MM.1S (cell line): ENCODE measurements at regions not wholly inside any gene's neighbourhood (a gene's known extent, or its start where the extent isn't known, plus 50 kb on each side); places are given as distances from the start of the nearest gene placed in this dataset.

Experiments used
- DNase-seq: peaks from one replicate; pipeline ENCODE4 v3.0.0-alpha.2; 2015
- H2AFZ ChIP-seq: fragments of 300-600 bp; sonication (generic); 2 replicates; pipeline ENCODE4 v1.6.0; 2016; ENCODE audit warnings: antibody characterized with exemption, low read length
- H3F3A ChIP-seq: fragments of 300-600 bp; sonication (generic); 2 replicates; pipeline ENCODE4 v1.6.1; 2016; ENCODE audit warnings: mild to moderate bottlenecking, antibody characterized with exemption, low read length, moderate library complexity, mixed read lengths; ENCODE audit not compliant: insufficient read depth
- H3K27ac ChIP-seq: fragments of 300-600 bp; sonication (generic); 2 replicates; pipeline ENCODE4 v1.5.1; 2016; ENCODE audit warnings: mild to moderate bottlenecking, low read length
- H3K27me3 ChIP-seq: fragments of 300-600 bp; sonication (generic); replicated peaks from 2 replicates; pipeline ENCODE4 v1.6.0; 2016; ENCODE audit warnings: low read length; ENCODE audit not compliant: insufficient read depth
- H3K36me3 ChIP-seq: fragments of 300-600 bp; sonication (generic); replicated peaks from 2 replicates; pipeline ENCODE4 v1.6.1; 2016; ENCODE audit warnings: mild to moderate bottlenecking, low read length, mixed read lengths; ENCODE audit not compliant: insufficient read depth
- H3K4me1 ChIP-seq: fragments of 300-600 bp; sonication (generic); 2 replicates; pipeline ENCODE4 v1.6.1; 2016; ENCODE audit warnings: low read length, mixed read lengths
- H3K4me2 ChIP-seq: fragments of 300-600 bp; sonication (generic); 2 replicates; pipeline ENCODE4 v1.6.0; 2016; ENCODE audit warnings: low read depth, low read length
- H3K4me3 ChIP-seq: fragments of 300-600 bp; sonication (generic); 2 replicates; pipeline ENCODE4 v1.5.1; 2016; ENCODE audit warnings: low read length, mixed read lengths
- H3K79me2 ChIP-seq: fragments of 300-600 bp; sonication (generic); 2 replicates; pipeline ENCODE4 v1.6.1; 2016; ENCODE audit warnings: mixed run types, low read length, mixed read lengths
- H3K9ac ChIP-seq: fragments of 300-600 bp; sonication (generic); 2 replicates; pipeline ENCODE4 v1.6.1; 2016; ENCODE audit warnings: low read length, mixed read lengths
- H3K9me2 ChIP-seq: fragments of 300-600 bp; sonication (generic); replicated peaks from 2 replicates; pipeline ENCODE4 v1.6.1; 2016; ENCODE audit warnings: mild to moderate bottlenecking, low read length, mixed read lengths; ENCODE audit not compliant: insufficient read depth
- H3K9me3 ChIP-seq: fragments of 300-600 bp; sonication (generic); replicated peaks from 2 replicates; pipeline ENCODE4 v1.6.1; 2016; ENCODE audit warnings: mild to moderate bottlenecking, low read length, mixed read lengths; ENCODE audit not compliant: insufficient read depth
- H4K20me1 ChIP-seq: fragments of 300-600 bp; sonication (generic); 2 replicates; pipeline ENCODE4 v1.6.1; 2016; ENCODE audit warnings: mild to moderate bottlenecking, low read length, moderate library complexity, mixed read lengths; ENCODE audit not compliant: insufficient read depth
- EZH2 ChIP-seq: fragments of 300-600 bp; sonication (generic); optimal IDR thresholded peaks from 2 replicates; pipeline ENCODE3; 2017; ENCODE audit warnings: low read depth, mild to moderate bottlenecking, antibody characterized with exemption, low read length, mixed read lengths
- EZH2phosphoT487 ChIP-seq: fragments of 300-600 bp; sonication (generic); IDR thresholded peaks from 2 replicates; pipeline ENCODE4 v1.6.1; 2018; ENCODE audit warnings: antibody characterized with exemption, low read length
- TF ChIP-seq, protein P1 (sequence below): fragments of 300-600 bp; sonication (generic); IDR thresholded peaks from 2 replicates; pipeline ENCODE4 v1.5.1; 2016; ENCODE audit warnings: antibody characterized with exemption, low read length, mixed read lengths

DNA sequence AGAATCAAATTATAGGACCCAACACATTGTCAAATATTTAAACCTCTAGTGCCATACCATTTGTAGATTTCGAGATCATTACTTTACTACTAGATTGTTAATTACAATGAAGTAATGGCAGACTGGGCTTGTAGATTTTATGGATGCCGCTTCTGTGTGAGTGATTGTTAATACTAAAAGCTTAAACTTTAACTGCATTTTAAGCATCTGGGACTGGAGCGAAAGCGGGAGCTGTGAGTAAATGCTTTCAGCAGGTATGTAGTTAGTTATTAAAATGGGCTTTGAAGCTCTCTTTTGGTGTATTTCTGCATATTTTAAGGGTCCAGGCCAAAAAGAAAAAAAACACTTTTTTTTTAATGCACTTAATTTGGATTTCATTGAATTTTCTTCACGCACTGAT lies 519.3 kb downstream of the MED13L start:
- Histone ChIP-seq H3K9me2 (no peaks in the 10 kb centered on the region), H4K20me1 (no peaks in the 10 kb centered on the region), H3K27me3 (no peaks in the 10 kb centered on the region; the same call in 1 of the 2 replicates), H2AFZ (no peak overlapping the region), H3K4me3 (no peak overlapping the region), H3F3A (no peaks in the 10 kb centered on the region), H3K9ac (no peak overlapping the region), H3K4me1 (no peaks in the 10 kb centered on the region), H3K36me3 (no peaks in the 10 kb centered on the region), H3K9me3 (no peaks in the 10 kb centered on the region), H3K79me2 (no peaks in the 10 kb centered on the region), H3K27ac (no peak overlapping the region), H3K4me2 (no peak overlapping the region)
- no peak for DNase-seq
- no peak for TF ChIP-seq EZH2phosphoT487
- TF ChIP-seq, protein P1, sequence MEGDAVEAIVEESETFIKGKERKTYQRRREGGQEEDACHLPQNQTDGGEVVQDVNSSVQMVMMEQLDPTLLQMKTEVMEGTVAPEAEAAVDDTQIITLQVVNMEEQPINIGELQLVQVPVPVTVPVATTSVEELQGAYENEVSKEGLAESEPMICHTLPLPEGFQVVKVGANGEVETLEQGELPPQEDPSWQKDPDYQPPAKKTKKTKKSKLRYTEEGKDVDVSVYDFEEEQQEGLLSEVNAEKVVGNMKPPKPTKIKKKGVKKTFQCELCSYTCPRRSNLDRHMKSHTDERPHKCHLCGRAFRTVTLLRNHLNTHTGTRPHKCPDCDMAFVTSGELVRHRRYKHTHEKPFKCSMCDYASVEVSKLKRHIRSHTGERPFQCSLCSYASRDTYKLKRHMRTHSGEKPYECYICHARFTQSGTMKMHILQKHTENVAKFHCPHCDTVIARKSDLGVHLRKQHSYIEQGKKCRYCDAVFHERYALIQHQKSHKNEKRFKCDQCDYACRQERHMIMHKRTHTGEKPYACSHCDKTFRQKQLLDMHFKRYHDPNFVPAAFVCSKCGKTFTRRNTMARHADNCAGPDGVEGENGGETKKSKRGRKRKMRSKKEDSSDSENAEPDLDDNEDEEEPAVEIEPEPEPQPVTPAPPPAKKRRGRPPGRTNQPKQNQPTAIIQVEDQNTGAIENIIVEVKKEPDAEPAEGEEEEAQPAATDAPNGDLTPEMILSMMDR: no peak
- TF ChIP-seq EZH2: no peak

DNA sequence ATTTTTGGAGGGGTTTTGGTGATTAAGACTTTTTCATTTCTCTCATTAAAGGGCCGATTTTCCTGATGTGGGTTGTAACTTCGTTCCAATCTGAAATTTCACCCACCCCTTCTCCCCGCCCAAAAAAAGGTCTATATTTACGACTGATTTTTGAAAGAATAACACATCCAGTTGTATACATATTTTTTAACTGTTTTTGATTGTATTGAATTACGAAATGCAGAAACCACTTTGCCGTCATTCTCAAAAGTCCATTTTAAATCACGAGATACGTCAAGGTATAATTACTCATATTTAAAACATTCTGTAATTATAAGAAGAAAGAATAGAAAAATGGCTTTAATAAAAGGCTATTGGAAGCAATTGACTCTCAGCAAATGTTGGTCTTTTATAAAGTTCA lies 520.7 kb downstream of the MED13L start:
- H3K4me3 ChIP-seq: no peak overlapping the region

DNA sequence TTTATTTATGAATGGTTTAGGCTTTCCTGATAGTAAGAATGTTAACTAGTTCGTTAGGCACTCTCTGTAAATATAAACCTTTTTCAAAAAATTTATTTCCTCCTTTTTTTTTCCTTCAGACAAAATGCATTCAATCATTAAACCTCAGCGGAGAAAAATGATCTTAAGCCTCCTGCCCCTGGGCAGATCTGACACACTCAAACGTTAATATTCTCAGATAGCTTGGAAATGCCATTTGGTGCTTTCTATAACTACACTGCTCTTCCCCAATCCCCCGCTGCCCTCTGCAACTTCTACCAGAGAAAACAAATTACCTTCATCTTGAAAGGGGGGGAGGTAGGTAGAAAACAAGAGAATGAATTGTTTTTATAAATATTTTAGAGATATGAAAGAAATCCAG lies 521.2 kb downstream of the MED13L start:
- no peak overlapping the region for H3K27ac ChIP-seq
- H3F3A ChIP-seq: no peaks in the 10 kb centered on the region
- DNase-seq: no peak
- H3K9me3 ChIP-seq: no peaks in the 10 kb centered on the region
- no peaks in the 10 kb centered on the region for H3K79me2 ChIP-seq
- TF ChIP-seq EZH2 (no peak), EZH2phosphoT487 (no peak)
- TF ChIP-seq, protein P1: no peak
- no peaks in the 10 kb centered on the region; the same call in 1 of the 2 replicates for H3K27me3 ChIP-seq
- no peaks in the 10 kb centered on the region for H3K36me3 ChIP-seq
- no peak overlapping the region for H3K4me2 ChIP-seq
- no peak overlapping the region for H2AFZ ChIP-seq
- H3K9ac ChIP-seq: no peak overlapping the region
- no peaks in the 10 kb centered on the region for H3K9me2 ChIP-seq
- H4K20me1 ChIP-seq: no peaks in the 10 kb centered on the region
- no peaks in the 10 kb centered on the region for H3K4me1 ChIP-seq
- H3K4me3 ChIP-seq: no peak overlapping the region

More for the DNA sequence above, 520.7 kb downstream of the MED13L start:
- H2AFZ ChIP-seq: no peak overlapping the region
- no peaks in the 10 kb centered on the region for H3F3A ChIP-seq
- H3K9me3 ChIP-seq: no peaks in the 10 kb centered on the region
- TF ChIP-seq EZH2 (no peak), EZH2phosphoT487 (no peak)
- TF ChIP-seq, protein P1: no peak
- H3K27me3 ChIP-seq: no peaks in the 10 kb centered on the region; the same call in 1 of the 2 replicates
- no peaks in the 10 kb centered on the region for H3K36me3 ChIP-seq
- H3K4me1 ChIP-seq: no peaks in the 10 kb centered on the region
- H4K20me1 ChIP-seq: no peaks in the 10 kb centered on the region
- H3K9me2 ChIP-seq: no peaks in the 10 kb centered on the region
- no peak overlapping the region for H3K4me2 ChIP-seq
- H3K9ac ChIP-seq: no peak overlapping the region
- H3K79me2 ChIP-seq: no peaks in the 10 kb centered on the region
- no peak for DNase-seq
- H3K27ac ChIP-seq: no peak overlapping the region
